ENCODE measurements at regions not wholly inside any gene's neighbourhood (a gene's known extent, or its start where the extent isn't known, plus 50 kb on each side); places are given as distances from the start of the nearest gene placed in this dataset.

- no peak for DNase-seq (ENCODE audit: low spot score)
Observed at GRCh38 chr10:78923647-78924318, 145.0 kb upstream of the ZMIZ1 start.

DNA sequence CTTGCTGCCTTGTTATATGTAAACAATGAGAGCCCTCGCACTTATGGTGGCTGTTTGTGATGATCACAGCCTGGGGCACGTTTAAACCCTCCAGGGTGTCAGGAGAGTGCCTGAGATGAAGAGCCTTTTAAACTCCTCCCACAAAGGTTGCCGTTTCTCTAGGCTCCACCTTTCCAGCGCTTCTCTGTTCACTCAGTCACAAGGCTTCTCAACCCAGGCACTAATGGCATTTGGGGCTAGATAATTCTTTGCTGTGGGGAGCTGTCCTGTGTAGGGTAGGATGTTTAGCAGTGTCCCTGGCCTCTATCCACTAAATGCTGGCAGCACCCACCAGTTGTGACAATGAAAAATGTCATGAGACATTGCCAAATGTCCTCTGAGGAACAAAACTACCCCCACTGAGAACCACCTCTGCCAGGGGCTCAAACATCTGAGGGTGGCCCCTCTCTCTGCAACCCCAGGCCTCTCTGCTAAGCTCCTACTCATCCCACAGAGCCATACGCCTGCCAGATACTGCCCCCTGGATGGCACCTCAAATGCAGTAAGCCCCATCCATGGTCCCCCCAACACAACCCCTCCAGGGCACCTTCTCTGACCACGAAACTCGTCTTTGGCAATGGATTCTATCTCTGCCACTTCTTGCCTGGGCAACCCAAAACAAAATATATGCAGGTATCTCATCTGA lies 144.3 kb upstream of the ZMIZ1 start:
- no peak for DNase-seq (ENCODE audit: low spot score)

GRCh38 chr10:78925275-78925674 lies 143.5 kb upstream of the ZMIZ1 start:
- DNase-seq (ENCODE audit: low spot score), result no peak

GRCh38 chr10:78925800-78926319 lies 142.9 kb upstream of the ZMIZ1 start:
- DNase-seq (ENCODE audit: low spot score), result no peak

GRCh38 chr10:78927257-78927995 lies 141.3 kb upstream of the ZMIZ1 start:
- no peak for DNase-seq (ENCODE audit: low spot score)

GRCh38 chr10:78928330-78928729 lies 140.4 kb upstream of the ZMIZ1 start:
- no peak for DNase-seq (ENCODE audit: low spot score)

DNA sequence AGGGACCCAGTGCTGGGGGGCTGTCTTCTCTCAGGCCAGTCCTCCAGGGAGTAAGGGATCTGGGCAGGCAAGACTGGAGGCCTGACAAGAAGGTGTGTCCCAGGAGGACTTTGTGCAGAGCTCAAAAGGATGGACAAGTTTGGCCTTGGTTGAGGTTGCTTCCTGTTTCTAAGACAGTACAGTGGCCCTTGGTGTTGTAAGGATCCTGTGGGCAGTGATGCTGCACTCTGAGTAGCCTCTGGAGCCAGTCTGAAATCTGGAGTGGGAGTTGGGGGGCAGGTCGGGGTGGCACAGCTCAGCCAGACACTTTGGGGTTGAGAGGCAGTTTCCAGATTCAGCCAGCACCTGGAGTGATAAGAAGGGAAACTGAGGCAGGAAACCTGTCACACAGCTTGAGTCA lies 139.2 kb upstream of the ZMIZ1 start:
- DNase-seq (ENCODE audit: low spot score), result no peak

GRCh38 chr10:78931321-78932053 lies 137.3 kb upstream of the ZMIZ1 start:
- DNase-seq (ENCODE audit: low spot score), result no peak

DNA sequence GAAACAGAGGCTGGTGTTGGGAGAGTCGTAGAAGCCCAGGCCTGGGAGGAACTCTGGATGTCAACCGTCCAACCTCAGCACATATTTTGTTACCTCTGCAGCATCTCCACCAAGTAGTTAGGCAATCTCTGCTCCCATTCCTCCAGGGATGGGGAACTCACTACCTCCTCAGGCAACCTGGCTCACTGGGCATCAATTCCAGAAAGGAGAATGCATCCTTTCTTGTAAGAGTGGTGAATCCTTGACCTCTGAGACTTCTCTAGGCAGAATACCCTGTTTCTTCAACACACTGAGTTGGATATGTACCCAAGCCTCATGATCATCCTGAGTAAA lies 136.7 kb upstream of the ZMIZ1 start:
- DNase-seq (ENCODE audit: low spot score), result no peak

- DNase-seq (ENCODE audit: low spot score), result no peak
Observed at GRCh38 chr10:78932861-78933260, 135.9 kb upstream of the ZMIZ1 start.

DNA sequence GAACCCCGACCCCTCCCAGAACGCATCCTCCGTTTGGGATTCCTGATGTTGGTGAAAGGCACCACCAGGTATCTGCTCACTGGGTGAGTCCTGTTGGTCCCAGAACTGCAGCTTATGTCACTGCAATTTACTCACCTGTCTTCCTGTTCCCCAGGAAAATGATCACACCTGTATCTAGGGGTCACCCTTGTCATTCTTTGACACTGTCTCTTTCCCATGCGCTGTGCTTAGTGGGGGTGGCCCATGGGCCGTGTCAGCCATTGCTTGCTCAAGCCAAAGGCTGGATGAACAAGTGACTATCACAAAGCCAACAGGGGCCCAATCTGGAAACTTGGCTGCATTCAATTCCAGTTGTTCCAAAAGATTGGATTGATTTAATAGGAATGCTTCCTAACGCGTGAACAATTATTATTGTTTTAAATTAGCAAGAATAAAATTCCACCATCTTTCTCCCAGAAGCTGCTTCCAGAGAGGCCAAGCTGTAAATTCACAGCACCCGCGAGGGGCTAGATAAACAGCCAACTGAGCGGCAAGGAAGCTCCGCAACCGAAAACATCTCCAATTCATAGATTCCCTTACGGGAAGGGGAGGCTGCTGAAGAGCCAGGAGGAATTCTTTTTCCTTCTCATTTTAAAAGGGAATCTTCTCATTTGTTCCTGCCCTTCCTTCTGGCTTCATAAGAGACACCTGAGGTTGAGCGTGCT lies 134.8 kb upstream of the ZMIZ1 start:
- no peak for DNase-seq (ENCODE audit: low spot score)

- no peak for DNase-seq (ENCODE audit: low spot score)
Observed at GRCh38 chr10:78934532-78934898, 134.3 kb upstream of the ZMIZ1 start.

DNA sequence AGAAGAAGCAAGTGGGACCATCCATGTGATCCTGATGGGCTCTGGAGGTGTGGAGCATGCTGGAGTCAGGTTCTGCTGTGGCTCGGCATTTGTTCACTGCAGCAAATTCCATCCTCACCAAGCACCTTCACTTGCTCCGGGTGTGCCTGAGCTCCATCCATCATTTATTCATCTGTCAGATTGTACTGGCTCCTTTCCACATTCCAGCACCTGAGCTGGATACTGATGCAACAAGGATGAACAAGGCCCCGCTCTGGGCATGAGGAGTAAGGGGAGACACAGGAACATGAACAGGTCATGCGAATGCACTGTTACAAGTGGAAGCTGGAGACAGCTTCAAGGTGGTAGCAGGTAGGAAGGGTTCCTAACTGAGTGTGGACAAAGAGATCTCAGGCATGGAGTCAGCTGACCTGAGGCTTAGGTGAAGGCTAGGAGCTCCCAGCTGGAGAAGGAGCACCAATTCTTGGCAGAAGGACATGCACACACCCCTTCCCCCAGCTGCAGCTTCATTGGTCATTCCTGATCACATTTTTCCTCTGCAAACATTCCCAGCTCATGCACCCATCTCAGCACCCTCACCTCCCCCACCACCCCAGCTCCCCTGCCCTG lies 133.7 kb upstream of the ZMIZ1 start:
- DNase-seq (ENCODE audit: low spot score), result no peak

- DNase-seq (ENCODE audit: low spot score), result no peak
Observed at GRCh38 chr10:78935697-78936407, 132.9 kb upstream of the ZMIZ1 start.

DNA sequence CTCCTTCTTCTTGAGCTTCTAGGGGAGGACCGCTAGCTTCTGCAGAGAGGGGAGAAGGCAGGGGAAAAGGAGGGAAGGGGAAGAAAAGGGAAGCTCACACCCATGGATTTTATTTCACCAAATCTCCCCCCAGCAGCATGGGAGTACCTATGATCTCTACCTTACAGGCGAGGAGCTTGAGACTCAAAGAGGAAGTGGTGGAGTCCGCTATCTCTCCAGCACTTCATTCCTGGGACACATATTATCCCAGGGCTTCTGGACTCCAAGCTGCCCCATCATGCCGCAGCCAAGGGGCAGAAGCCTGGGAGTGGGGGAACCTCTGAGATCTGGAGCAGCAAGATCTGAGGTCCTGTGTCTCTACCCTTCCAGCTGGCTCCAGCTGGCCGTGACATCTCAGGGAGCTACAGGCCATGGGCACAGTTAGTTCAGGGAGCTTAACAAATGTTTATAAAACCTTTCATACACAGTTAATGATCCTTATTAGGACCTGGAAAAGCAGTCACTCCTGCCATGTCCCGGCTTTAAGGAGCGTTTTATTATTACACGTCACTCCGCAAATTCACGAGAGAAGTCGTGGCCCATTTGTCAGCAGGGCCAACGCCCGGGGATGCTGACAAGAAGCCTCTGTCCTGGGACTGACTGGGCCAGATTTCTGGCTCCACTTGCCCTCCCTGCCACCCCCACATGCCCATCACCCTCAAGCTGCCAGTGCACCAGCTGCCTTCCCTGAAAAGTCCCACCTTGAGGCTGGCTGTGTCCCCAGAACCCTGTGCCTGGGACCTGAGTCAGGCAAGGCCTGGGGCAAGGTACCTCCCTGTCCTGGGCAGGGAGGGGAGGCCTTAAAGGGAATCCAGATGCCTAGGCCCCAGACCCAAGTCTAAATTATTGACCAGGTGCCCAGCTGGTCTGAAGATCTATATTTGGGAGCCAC lies 132.1 kb upstream of the ZMIZ1 start:
- no peak for DNase-seq (ENCODE audit: low spot score)

DNA sequence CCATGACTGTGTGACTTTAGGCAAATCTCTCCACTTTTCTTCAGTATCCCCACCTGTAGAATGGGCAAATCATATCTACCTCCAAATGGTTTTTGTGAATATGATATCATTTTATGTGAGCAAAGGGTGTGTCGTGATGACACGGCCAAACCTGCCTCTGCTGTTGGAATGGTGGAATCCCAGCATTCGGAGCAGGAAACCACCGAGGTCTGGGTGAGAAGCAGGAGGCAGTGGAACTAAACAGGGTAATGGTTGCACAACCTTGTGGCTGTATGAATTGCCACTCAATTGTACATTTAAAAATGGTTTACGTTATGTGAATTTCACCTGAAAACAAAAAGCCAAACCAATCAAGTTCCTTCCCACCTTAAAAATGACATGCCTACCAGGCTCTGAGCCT lies 131.4 kb upstream of the ZMIZ1 start:
- no peak for DNase-seq (ENCODE audit: low spot score)

DNA sequence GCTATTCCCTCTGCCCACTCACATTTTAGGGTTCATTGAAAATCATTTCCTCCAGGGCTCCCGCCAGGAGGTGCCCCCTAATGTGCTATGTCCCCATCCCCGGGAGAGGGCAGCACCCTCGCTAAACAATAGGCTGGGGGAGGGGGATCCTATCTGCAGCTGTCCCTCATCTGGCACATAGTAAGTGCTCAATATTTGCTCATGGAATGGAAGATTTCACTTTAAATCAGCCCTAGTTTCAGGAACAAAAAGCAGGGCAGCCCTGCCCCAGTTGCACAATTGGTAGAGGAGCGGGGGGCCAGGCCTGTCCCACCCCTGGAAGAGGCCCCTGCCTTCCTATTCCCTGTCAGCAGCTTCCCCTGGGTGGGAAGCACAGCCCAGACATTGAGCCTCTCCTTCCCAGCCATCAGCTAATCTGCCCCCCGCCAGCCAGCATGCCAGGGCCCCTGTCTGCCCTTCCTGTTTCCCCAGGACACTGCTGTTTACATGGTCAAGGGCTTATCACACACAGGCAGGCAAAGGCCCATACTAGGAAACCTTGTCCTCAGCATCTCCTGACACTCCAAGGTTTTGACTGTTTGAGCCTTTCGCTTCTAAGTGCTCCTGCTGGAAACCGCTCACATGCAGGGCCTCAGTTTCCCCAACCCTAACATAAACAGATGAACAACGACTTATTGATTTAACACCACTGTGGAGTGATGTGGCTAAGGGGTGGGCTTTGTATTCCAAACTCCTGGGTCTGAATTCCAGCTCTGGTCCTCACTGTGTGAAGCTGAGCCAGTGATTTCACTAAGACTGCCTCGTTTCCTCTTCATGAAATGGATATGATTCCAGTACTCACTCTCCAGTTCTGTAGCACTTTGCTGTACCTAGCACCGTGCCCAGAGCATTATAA lies 130.7 kb upstream of the ZMIZ1 start:
- no peak for DNase-seq (ENCODE audit: low spot score)
